ENCODE measurements at regions not wholly inside any gene's neighbourhood (a gene's known extent, or its start where the extent isn't known, plus 50 kb on each side); places are given as distances from the start of the nearest gene placed in this dataset.

DNA sequence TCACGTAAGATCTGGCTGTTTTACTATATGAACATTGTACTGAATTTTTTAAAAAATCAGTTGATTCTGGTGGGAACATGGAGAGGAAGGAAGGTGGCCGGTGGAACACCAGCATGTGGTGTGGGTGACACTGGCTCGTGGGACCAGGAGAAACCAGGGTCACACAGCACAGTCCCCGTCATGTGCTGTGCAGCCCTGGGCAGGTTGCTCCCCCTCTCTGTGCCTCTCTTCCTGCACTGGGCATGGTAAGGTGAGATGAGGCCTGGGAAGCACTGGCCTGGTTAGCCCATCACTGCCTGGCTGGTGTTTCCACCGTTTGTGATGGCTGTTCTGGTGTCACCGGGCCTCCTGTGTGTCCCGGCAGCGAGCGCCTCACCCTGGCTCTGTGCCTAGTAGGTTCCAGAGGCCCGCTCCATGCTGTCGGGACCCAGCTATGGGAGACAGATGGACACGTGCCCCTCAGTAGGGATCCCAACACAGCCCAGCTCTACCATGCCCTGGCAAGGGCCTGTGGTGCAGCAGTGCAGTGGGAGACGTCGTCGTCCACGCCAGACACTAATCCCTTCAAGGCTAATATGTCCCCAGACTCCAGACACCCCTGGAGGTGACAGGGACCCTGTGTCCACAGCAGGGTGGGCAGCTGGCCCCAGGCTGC is 88.2 kb upstream of the LINC01488 start:
- DNase-seq (ENCODE audit: low spot score) = no peak

DNA sequence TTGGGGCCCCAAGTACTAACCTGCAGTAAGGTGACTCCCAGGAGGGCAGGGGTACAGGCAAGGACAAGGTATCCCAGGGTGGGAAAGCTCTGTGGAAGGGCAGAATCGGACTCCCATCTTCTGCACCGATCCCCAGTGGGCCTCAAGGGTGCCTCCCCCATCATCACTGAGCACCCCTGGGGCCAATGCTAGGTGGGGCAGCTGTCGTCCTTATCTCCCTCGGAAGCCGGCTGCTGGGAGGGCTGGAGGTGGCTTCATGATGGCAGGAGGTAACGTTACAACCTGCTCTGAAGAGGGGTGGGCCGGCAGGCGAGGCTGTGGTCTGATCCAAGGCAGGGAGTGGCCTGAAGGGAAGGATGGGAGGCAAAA is 87.6 kb upstream of the LINC01488 start:
- no peak for DNase-seq (ENCODE audit: low spot score)

DNA sequence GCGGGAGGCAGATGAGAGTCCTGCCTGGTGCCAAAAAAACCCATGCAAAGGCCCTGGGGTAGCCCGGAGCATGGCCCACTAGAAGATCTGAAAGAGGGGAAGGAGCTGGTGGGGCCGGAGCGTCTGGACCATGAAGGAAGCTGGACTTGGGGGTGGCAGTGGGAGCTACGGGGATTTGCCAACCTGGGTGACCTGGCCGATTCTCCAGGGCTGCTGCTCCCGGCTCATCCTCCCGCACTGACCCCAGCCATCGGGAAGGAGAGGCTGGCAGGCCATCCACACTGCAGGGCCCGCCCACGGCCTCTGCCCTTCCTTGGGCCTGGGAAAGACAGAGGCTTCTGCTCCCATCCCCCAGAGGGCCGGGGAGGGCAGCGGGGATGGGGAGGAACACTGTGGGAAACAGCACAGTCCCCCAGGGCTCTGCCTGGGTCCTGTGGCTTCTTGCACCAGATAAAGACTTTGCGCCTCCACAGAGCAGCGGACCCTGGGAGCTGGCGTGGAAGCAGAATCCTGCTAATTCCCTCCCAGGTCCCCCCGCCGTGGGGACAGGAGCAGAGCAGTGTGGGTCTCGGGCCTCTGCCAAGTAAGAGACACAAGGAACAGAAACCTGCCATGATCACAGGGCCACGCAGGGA is 87.1 kb upstream of the LINC01488 start:
- DNase-seq (ENCODE audit: low spot score) = no peak

DNA sequence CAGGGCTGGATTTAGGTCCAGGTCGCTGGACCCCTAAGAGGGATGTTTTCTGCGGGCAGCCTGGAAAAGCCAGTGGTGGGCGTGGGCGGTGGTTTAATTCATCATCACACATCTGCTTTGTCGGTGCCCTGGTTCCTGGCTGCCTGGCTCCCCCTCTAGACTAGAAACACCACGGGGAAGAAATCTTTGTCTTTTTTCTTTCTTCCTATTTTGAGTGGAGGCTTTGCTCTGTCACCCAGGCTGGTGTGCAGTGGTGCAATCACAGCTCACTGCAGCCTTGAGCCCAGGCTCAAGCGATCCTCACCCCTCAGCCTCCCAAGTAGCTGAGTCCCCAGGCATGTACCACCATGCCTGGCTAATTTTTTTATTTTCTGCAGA is 86.6 kb upstream of the LINC01488 start:
- no peak for DNase-seq (ENCODE audit: low spot score)

DNA sequence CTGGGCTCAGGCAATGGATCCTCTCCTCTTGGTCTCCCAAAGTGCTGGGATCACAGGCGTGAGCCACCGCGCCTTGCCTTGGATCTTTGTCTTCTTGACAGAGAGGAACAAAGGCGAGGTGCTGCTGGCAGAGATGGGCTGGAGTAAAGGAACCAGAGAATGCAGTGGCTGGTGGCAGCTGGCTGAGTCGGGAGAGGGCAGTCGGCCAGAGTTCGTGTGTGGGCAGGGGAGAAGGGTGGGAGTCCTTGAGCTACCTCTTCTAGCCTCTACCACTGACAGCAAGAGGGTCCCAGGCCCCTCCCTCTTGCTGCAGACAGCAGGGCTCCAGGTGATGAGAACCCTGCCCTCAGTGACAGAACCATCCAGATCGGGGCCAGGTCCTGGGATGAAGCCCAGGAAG is 86.2 kb upstream of the LINC01488 start:
- DNase-seq (ENCODE audit: low spot score) = no peak

DNA sequence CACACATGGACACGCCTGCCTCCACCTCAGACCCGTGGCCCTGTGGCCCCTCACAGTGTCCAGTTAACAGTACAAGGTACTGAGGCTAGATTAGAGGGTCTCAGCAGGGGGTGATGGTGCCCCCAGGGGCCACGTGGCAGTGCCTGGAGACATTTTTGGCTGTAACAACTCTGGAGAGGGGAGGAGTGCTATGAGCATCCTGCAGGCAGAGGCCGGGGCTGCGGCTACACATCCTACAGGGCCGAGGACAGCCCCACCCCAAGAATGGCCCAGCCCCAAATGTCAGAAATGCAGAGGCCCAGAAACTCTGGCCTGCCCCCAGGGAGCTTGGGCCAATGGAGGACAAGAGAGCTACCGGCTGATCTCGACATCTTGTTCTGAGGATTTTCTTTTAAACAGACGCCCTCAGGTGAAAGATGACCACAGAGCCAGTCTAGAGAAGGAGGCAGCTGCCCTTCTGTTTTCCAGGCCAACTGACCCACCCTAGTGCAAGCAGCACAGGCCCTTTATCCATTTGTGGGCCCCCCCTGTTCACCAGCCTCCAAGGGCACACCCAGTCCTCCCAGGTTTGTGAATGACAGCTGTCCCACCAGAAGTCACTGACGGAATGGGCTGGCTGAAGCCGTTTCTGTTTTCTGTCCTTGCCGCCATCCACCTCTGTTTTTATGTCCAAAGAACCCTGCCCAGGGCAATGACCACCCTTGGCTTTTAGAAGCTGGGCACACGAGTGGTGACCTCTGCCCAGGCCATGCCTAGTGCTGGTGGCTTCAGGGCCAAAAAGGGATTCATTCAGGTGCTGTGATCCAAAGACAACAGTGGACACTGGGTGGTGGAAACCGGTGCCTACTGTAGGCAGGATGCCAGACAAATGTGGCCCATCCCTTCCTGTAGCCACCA is 85.2 kb upstream of the LINC01488 start:
- DNase-seq (ENCODE audit: low spot score) = no peak

DNA sequence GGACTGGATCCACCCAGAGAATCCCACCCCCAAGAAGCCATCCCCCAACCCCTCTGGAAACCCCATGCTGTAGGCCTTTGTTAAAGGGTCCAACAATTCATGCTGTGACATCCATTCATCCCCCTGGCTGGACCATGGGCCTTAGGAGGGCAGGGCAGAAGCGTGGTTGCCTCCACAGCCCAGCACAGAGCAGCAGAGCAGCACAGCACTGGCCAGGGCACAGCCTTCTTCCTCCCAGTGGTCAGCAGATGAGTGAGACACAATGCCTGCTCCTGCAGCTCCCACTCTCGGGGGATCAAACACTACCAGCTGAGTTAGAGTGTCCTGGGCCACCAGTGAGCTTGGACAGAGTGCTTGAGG is 84.5 kb upstream of the LINC01488 start:
- no peak for DNase-seq (ENCODE audit: low spot score)

DNA sequence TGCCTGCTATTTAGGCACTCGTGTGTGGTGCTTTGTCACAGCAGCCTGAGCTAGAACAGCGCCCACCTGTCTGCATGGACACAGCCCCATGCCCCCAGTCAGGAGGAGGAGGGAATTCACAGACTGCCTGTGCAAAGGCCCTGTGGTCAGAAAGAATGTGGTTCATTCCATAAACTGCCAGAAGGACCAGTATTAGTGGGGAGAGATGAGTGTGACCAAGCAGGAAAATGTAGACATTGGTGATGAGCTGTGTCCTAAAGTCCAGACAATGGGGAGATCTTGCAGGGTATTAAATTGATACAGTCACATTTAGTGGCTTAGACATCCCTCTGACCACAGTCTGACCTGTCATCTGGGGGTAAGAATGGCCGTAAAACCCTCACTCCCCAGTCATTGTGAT is 83.7 kb upstream of the LINC01488 start:
- DNase-seq (ENCODE audit: low spot score) = no peak

DNA sequence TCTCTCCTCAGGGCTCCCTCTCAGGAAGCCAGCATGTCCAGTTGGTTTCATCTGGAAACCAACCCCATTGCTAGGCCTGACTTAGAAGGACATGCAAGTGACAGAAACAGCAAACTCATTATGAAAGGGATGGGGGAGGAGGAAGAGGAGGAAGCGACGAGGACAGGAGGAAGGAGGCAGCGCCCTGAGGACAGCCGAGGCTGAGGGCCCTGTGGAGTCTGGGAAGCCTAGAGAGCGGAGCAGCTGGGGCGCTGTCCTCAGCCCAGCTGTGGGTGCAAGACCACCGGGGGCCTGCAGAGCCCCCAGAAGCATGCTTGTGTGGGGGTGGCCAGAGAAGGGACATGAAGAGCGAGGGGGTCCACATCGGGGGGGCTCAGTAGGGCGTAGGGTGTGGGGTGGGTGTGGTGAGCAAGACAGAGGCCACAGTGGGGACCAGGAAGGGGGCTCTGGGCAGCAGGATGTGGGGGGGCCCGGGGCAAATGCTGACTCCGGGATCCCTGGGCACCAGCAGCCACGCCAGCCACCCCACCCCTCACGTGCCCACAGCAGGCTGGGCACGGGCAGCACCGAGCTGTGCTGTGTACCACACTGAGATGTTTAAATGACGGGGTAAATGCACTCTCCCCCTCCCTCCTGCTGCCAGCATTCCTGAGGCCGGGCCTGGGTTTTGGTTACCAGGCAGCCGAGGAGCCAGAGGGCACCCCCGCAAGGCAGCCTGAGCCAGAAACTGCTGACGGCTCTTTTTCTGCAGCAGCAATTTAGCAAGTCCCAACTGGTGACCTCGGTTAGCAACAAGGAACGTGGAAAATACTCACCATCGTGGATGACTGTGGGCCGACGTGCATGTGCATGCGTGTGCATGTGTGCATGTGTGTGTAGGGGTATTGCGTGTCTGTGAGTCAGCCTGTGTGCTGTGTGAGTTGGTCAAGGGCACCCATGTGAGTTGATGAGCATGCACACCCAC is 82.7 kb upstream of the LINC01488 start:
- no peak for DNase-seq (ENCODE audit: low spot score)

DNA sequence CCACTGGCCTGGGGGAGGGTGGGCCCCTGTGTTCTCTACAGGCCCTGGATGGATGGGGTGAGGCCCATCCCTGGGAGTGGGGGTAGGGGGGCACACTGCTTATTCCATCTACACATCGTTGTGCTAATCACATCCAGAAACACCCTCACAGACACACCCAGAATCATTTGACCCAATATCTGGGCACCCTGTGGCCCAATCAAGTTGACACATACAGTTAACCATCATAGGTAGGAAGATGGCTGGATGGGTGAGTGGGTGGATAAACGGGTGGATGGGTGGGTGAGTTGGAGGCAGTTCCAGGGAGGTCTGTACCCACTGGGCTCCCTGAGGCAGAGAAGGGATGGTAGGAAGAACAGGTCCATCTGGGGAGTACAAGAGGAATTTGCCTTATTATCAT is 81.3 kb upstream of the LINC01488 start:
- no peak for DNase-seq (ENCODE audit: low spot score)

DNA sequence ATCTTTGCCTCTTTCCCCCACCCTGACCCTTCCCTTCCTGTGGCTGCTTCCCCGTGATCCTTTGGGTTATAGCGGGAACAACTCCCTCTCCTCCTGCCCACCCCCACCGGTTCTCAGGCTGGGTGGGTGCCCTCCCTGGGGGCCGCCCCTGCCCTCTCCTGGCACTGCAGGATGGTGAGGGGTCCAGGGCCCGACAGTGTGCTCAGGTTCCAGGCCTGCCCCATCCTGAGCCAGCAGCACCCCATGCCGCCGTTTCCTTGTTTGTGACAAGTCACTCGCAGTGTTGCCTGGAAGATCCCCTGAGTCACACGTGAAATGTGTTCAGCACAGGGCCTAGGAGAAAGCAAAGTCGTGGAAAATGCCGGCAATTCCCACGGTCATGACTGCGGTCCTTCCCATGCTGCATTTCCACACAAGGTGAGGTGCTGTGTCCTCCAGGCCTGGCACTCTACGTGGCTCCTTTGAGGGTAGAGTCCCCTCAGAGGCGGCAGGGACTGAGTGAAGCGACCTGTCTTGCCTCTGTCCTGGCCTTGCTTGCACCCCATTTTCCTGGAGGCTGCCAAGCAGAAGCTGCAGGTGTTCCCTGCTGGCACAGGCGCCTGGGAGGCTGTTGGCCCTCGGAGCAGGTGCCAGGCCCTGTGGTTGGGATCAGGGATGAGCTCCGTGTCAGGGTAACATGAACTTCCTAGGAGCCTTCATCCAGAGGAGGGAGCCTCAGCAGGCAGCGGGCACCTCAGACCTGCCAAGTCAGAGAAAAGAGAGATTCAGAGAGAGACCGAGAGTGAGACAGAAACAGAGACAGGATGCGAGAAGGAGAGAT is 80.5 kb upstream of the LINC01488 start:
- DNase-seq (ENCODE audit: low spot score) = no peak

DNA sequence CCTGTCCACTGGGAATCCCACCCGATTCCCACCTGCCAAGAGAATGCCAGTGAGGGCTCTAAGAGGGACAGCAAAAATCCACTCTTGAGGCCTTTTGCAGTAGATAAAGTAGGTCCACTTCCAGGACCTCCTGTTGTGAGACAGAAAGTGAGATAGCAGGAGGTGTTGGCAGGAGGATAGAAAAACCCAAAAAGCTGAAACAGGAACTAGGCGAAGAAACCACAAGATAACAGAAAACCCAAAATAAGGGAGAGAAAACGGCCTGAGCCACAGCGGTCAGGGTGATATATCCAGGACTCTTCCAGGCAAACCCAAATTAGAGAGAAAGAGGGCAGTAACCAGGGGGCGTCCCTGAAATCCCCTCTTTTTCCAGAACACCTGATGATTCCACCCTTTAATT is 79.7 kb upstream of the LINC01488 start:
- no peak for DNase-seq (ENCODE audit: low spot score)

DNA sequence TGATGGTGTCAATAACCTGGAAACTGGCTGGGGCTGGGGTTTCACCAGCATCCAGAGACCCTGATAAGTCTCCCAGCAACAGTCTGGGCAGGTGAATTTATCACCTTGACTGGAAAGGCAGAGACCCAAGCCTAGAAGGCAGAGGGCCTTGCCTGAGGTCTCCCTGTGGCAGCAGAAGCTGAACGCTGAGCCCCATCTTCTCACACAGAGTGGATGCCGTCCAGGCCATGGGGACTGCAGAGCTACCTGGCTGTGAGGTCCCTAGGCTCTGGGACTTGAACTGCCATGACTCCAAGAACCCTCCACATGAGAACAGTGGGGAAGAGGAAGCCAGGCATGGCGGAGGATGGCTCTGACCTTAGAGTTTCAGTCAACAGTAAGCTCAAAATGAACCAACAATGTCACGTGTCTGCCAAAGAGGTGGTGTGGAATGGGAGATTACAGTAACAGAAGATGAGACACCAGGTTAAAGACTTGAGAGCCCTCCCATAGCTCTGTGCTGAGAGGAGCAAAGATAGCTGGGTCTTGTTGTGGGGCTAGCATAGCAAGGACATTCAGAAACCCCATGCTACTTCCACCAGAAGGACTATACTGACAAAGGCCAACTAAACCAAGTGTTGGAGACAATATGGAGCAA is 79.1 kb upstream of the LINC01488 start:
- no peak for DNase-seq (ENCODE audit: low spot score)

DNA sequence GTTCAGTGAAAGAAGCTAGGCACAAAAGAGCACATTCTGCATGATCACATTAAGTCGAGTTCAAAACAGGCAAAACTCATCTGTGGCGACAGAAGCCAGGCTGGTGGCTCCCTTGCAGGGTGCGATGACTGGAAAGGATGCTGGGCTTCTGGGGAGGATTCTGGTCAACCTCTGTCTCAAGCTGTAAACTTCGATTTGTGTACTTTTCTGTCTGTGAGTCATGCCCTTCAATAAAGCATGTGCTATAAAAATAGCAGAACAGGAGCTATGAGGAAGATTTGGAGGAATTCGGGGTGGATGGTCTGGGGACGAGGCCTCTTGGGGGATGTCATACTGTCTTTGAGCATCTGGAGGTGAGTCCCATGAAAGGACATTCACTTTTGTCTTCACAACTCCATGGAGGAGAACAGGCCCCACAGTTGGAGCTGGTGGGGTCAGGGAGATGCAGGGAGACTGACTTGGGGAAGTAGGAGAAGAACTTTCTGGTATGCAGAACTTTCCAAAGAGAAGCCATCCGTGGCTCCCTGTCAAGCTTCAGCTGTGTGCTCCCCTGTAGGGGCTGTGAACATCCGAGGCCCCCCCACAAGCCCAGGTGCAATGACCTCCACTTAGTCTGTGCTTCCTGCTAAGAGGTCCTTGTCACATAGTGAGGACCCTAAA is 77.8 kb upstream of the LINC01488 start:
- DNase-seq (ENCODE audit: low spot score) = no peak

DNA sequence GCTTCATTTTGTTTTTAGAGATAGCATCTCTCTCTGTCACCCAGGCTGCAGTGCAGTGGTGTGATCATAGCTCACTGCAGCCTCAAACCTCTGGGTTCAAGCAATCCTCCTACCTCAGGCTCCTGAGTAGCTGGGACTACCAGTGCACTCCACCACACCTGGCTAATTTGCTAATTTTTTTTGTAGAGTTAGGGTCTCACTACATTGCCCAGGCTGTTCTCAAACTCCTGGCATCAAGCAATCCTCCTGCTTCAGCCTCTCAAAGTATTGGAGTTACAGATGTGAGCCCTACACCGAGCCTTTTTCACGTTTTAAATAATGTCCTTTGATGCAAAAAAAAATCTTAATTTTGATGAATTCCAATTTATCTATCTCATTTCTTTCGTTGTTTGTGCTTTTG is 75.4 kb upstream of the LINC01488 start:
- DNase-seq (ENCODE audit: low spot score) = no peak

DNA sequence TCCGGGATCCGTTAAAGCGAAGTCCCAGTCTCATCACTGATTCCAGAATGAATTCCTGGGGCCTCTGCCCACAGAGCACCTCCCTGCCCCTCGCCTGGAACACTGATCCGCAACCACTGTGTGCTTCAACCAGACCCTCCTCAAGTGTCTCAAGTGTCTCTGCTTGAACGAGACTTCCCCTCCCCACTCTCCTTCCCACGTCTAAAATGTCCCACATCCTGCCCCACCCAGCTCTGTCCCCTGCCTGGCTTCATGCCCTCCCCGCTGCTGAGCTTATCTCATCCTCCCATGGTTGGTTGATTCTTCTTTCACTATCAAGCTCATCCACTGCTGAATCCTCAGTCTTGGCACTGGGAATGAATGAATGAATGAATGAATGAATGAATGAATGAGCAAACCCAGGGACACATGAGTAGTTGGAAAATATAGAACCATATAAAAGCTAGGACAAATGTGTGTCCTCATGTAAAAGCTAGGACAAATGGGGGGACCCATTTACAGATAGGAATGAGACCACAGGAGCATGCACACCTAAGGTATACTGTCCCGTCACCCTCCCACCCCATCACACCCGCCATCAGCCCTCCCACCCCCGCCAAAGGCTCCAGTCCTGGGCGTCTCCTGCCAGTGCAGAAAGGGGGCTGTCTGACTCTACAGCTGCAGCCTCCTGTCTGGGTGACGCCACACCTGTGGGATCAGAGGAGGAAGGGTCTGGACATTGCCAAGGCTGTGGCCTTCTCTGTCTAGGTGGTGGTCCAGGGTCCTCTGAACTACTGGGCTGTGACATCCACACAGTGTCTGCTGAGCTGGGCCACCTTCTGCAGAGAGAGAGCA is 71.4 kb upstream of the LINC01488 start:
- no peak for DNase-seq (ENCODE audit: low spot score)

DNA sequence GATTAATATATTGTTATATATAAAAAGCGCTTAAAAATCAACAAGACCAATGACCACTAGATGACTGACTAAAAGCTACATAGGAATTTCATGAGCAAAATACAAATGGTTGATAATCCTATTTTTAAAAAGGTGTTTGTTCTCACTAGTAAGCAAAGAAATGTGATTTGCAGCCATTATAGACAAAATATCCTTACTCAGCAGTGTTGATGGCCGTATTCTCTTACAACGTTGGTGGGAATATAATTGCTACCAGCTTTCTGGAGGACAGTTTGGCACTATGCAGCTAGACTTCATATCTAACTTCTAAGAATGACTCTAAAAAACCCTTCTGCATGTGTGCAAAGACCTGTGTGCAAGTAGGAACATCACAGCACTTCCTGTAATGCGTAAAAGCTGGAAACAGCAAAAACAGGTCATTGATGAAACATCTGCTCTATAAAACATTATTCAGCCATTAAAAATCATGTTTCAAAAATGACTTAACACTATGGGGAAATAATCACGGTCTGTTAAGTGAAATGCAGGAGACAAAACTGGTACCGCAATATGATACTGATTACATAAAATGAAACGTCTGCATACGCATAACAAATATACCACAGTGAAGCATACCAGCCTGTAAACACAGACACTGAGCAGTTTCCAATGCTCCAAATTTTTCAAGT is 70.1 kb upstream of the LINC01488 start:
- no peak for DNase-seq (ENCODE audit: low spot score)

DNA sequence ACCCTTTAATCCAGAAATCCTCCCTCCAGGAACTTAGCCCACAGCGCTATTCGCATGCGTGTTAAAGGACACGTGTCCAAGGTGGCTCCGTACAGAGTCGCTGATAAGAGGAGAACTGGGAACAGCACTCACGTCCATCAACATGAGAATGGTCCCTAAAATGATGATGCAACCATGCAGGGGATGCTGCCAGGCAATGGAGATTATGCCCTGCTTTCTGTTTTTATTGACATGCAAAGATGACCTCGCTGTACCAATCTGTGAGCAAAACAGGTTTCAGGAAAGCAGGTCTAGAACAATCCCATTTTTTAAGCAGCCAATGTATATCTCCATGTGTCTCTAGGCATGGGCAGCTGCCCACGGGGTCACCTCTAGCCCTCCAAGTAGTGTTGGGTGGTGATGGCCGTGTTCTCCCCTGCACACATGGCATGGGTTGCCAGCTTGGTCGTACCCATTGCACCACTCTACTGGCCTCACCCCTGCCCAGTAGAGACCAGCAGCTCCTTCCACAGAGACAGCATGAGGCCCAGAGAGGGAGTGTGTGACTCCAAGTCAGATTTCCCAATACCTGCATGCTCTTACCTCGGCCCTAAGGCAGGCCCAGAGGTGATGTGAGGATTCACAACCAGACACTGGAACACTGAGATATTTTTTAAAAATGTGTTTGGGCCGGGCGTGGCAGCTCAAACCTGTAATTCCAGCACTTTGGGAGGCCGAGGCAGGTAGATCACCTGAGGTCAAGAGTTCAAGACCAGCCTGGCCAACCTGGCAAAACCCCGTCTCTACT is 68.3 kb upstream of the LINC01488 start:
- no peak for DNase-seq (ENCODE audit: low spot score)
